GM12878 (cell line): ENCODE measurements at regions not wholly inside any gene's neighbourhood (a gene's known extent, or its start where the extent isn't known, plus 50 kb on each side); places are given as distances from the start of the nearest gene placed in this dataset.

Source experiments
- BMI1 ChIP-seq: fragments of 450-650 bp; IDR thresholded peaks from 2 replicates; pipeline ENCODE4 v1.6.1; 2016; ENCODE audit warnings: mild to moderate bottlenecking, moderate library complexity, borderline replicate concordance
- CHD4 ChIP-seq: fragments of 200-600 bp; sonication (generic); IDR thresholded peaks from 2 replicates; pipeline ENCODE4 v1.6.1; 2016; ENCODE audit warnings: mild to moderate bottlenecking
- EZH2 ChIP-seq: IDR thresholded peaks from 2 replicates; pipeline ENCODE4 v1.6.1; 2012; ENCODE audit warnings: low read depth, mild to moderate bottlenecking, control low read depth, inconsistent platforms, low read length, borderline replicate concordance; ENCODE audit not compliant: control insufficient read depth
- HCFC1 ChIP-seq: fragments of 150-350 bp; IDR thresholded peaks from 2 replicates; pipeline ENCODE4 v1.6.1; 2014; ENCODE audit warnings: low read length
- MEF2B ChIP-seq: fragments of 450-650 bp; IDR thresholded peaks from 2 replicates; pipeline ENCODE4 v1.6.1; 2018; ENCODE audit warnings: mild to moderate bottlenecking, moderate library complexity; ENCODE audit not compliant: partially characterized antibody, poor library complexity, severe bottlenecking
- MXI1 ChIP-seq: fragments of 150-350 bp; IDR thresholded peaks from 2 replicates; pipeline ENCODE4 v1.6.1; 2011; ENCODE audit warnings: low read depth, mild to moderate bottlenecking, inconsistent platforms, low read length, improper control_type of control experiment
- POLR2A ChIP-seq: IDR thresholded peaks from 2 replicates; pipeline ENCODE4 v1.6.1; 2011; ENCODE audit warnings: low read depth, mild to moderate bottlenecking, low read length
- POLR2AphosphoS5 ChIP-seq: IDR thresholded peaks from 2 replicates; pipeline ENCODE4 v1.6.1; 2011; ENCODE audit warnings: mild to moderate bottlenecking, low read length, inconsistent platforms
- RBBP5 ChIP-seq: fragments of 200-600 bp; sonication (generic); conservative IDR thresholded peaks from 2 replicates; pipeline ENCODE4 v1.6.1; 2016
- YY1 ChIP-seq: IDR thresholded peaks from 2 replicates; pipeline ENCODE4 v1.6.1; 2011; ENCODE audit warnings: low read depth, mild to moderate bottlenecking, low read length
- ZNF207 ChIP-seq: fragments of 450-650 bp; IDR thresholded peaks from 2 replicates; pipeline ENCODE4 v1.6.1; 2014; ENCODE audit warnings: antibody characterized with exemption, mild to moderate bottlenecking, borderline replicate concordance
- ZNF274 ChIP-seq: IDR thresholded peaks from one replicate; pipeline ENCODE4 v1.8.0; 2011; ENCODE audit not compliant: insufficient read length, insufficient read depth
- TF ChIP-seq, protein P1 (sequence below): IDR thresholded peaks from 2 replicates; pipeline ENCODE4 v1.6.1; 2012; ENCODE audit warnings: low read depth, low read length, improper control_type of control experiment
- TF ChIP-seq, protein P2 (sequence below): IDR thresholded peaks from 2 replicates; pipeline ENCODE4 v1.6.1; 2011; ENCODE audit warnings: borderline replicate concordance, low read depth, mild to moderate bottlenecking, moderate library complexity, low read length; ENCODE audit not compliant: insufficient read depth, poor library complexity, severe bottlenecking

DNA sequence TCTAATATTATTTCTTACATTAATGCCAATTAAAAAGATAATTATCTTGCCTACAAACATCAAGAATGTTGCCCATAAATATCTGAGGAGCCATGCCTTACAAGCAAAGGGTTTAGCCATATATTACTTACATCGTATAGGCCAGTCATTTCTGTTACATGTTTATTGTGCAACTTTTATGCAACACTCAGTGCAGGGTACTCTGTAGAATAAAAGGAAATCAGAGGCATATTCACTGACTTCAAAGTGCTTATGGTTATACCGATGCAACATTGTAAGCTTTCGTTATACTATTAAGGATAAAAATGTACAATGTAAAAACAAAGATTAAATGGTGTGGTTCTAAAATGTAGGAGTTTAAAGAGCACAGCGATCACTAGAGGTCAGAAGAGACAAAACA lies 315.9 kb downstream of the PCDH10 start:
- TF ChIP-seq POLR2A (no peak), RBBP5 (no peak), POLR2AphosphoS5 (no peak), EZH2 (no peak), MXI1 (no peak), CHD4 (no peak), ZNF274 (no peak), ZNF207 (no peak), MEF2B (no peak), YY1 (no peak), HCFC1 (no peak), BMI1 (no peak)
- TF ChIP-seq, protein P1, sequence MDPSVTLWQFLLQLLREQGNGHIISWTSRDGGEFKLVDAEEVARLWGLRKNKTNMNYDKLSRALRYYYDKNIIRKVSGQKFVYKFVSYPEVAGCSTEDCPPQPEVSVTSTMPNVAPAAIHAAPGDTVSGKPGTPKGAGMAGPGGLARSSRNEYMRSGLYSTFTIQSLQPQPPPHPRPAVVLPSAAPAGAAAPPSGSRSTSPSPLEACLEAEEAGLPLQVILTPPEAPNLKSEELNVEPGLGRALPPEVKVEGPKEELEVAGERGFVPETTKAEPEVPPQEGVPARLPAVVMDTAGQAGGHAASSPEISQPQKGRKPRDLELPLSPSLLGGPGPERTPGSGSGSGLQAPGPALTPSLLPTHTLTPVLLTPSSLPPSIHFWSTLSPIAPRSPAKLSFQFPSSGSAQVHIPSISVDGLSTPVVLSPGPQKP: no peak
- TF ChIP-seq, protein P2, sequence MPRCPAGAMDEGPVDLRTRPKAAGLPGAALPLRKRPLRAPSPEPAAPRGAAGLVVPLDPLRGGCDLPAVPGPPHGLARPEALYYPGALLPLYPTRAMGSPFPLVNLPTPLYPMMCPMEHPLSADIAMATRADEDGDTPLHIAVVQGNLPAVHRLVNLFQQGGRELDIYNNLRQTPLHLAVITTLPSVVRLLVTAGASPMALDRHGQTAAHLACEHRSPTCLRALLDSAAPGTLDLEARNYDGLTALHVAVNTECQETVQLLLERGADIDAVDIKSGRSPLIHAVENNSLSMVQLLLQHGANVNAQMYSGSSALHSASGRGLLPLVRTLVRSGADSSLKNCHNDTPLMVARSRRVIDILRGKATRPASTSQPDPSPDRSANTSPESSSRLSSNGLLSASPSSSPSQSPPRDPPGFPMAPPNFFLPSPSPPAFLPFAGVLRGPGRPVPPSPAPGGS: no peak
